ENCODE measurements at regions not wholly inside any gene's neighbourhood (a gene's known extent, or its start where the extent isn't known, plus 50 kb on each side); places are given as distances from the start of the nearest gene placed in this dataset.

GRCh38 chr1:36542024-36542961 lies 59.6 kb upstream of the CSF3R start:
- Histone ChIP-seq H3K27ac (ENCODE audit: low read depth in 1 of 2, low read length in 2 of 2) (no peak overlapping the region), H3K9ac (ENCODE audit: low read depth in 1 of 2, low read length in 2 of 2) (no peak overlapping the region), H3K4me3 (ENCODE audit: low read depth in 1 of 3, low read length in 3 of 3) (no peak overlapping the region), H3K27me3 (ENCODE audit: control insufficient read depth in 4 of 4, insufficient read depth in 4 of 4, low read length in 3 of 4) (peaks cover 0 to 2% (median 0%) of the 10 kb centered on the region in 4 donors), H3K9me3 (ENCODE audit: control insufficient read depth in 4 of 4, low read length in 3 of 4) (no peaks in the 10 kb centered on the region), H3K4me1 (ENCODE audit: control insufficient read depth in 4 of 4, insufficient read depth in 4 of 4, low read length in 3 of 4) (no peaks in the 10 kb centered on the region), H3K36me3 (ENCODE audit: control insufficient read depth in 4 of 4, insufficient read depth in 3 of 4, low read depth in 1 of 4, low read length in 3 of 4) (no peaks in the 10 kb centered on the region)
- no peak for TF ChIP-seq HNF4G (IDR thresholded peaks at IDR 0.05)
- TF ChIP-seq CTCF (IDR thresholded peaks at IDR 0.05; ENCODE audit: low read depth, low read length, missing input control), result no peak
- TF ChIP-seq MAX (IDR thresholded peaks at IDR 0.05), result no peak
- no peak for TF ChIP-seq FOXA2 (IDR thresholded peaks at IDR 0.05)
- TF ChIP-seq SP1 (IDR thresholded peaks at IDR 0.05), result no peak
- TF ChIP-seq FOXA1 (IDR thresholded peaks at IDR 0.05), result no peak
- no peak for TF ChIP-seq JUND (IDR thresholded peaks at IDR 0.05)
- no peak for DNase-seq (ENCODE audit: low spot score)
- 61% methylated on average over 13 of the region's 13 CpGs for WGBS

DNA sequence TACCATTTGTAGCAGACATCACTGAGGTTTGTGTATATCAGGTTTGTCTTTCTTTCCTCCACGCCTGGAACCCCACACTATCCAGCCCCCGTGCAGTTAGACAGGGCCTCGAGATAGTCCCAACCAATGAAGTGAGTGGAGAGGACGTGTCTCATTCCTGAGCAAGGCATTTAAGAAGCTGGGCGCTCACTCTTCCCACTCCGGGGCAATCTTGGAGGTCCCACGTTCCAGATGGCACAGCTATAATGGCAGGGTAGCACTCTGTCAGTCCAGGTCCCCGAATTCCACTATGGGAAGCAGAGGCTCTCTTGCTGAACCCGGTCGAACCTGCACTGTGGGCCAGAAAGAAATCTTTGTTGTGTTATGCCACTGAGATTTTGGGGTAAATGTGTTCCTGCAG lies 57.3 kb upstream of the CSF3R start:
- Histone ChIP-seq H3K9me3 (ENCODE audit: control insufficient read depth in 4 of 4, low read length in 3 of 4) (no peaks in the 10 kb centered on the region), H3K4me1 (ENCODE audit: control insufficient read depth in 4 of 4, insufficient read depth in 4 of 4, low read length in 3 of 4) (no peaks in the 10 kb centered on the region), H3K9ac (ENCODE audit: low read depth in 1 of 2, low read length in 2 of 2) (no peak overlapping the region), H3K36me3 (ENCODE audit: control insufficient read depth in 4 of 4, insufficient read depth in 3 of 4, low read depth in 1 of 4, low read length in 3 of 4) (no peaks in the 10 kb centered on the region), H3K27ac (ENCODE audit: low read depth in 1 of 2, low read length in 2 of 2) (no peak overlapping the region), H3K4me3 (ENCODE audit: low read depth in 1 of 3, low read length in 3 of 3) (no peak overlapping the region), H3K27me3 (ENCODE audit: control insufficient read depth in 4 of 4, insufficient read depth in 4 of 4, low read length in 3 of 4) (peaks cover 0 to 2% (median 0%) of the 10 kb centered on the region in 4 donors)
- no peak for TF ChIP-seq RAD21 (IDR thresholded peaks at IDR 0.05)
- TF ChIP-seq EGR1 (IDR thresholded peaks at IDR 0.05; ENCODE audit: low read depth in 2 of 2), result no peak
- no peak for TF ChIP-seq RXRA (IDR thresholded peaks at IDR 0.05)
- no peak for TF ChIP-seq HNF4A (conservative IDR thresholded peaks at IDR 0.05)
- no peak for TF ChIP-seq ZBTB33 (IDR thresholded peaks at IDR 0.05)
- no peak for TF ChIP-seq HNF4G (IDR thresholded peaks at IDR 0.05)
- TF ChIP-seq JUND (IDR thresholded peaks at IDR 0.05), result no peak
- WGBS, result 83% methylated on average over 10 of the region's 10 CpGs
- no peak for DNase-seq (ENCODE audit: low spot score)

- no peak for DNase-seq (ENCODE audit: low spot score)
- 85% methylated on average over 2 of the region's 2 CpGs for WGBS
- peaks cover 0 to 2% (median 0%) of the 10 kb centered on the region in 4 donors for H3K27me3 ChIP-seq (ENCODE audit: control insufficient read depth in 4 of 4, insufficient read depth in 4 of 4, low read length in 3 of 4)
- H3K36me3 ChIP-seq (ENCODE audit: control insufficient read depth in 4 of 4, insufficient read depth in 3 of 4, low read depth in 1 of 4, low read length in 3 of 4), result no peaks in the 10 kb centered on the region
- H3K9ac ChIP-seq (ENCODE audit: low read depth in 1 of 2, low read length in 2 of 2), result no peak overlapping the region
- TF ChIP-seq GABPA (IDR thresholded peaks at IDR 0.05 in 1 of 2, conservative IDR thresholded peaks at IDR 0.05 in 1 of 2) (no peak), RXRA (IDR thresholded peaks at IDR 0.05) (no peak), ZBTB33 (IDR thresholded peaks at IDR 0.05) (no peak), HNF4G (IDR thresholded peaks at IDR 0.05) (no peak), YY1 (IDR thresholded peaks at IDR 0.05) (no peak), MAX (IDR thresholded peaks at IDR 0.05) (no peak), NR2F2 (IDR thresholded peaks at IDR 0.05) (no peak)
- H3K4me1 ChIP-seq (ENCODE audit: control insufficient read depth in 4 of 4, insufficient read depth in 4 of 4, low read length in 3 of 4), result no peaks in the 10 kb centered on the region
- no peak overlapping the region for H3K27ac ChIP-seq (ENCODE audit: low read depth in 1 of 2, low read length in 2 of 2)
- H3K4me3 ChIP-seq (ENCODE audit: low read depth in 1 of 3, low read length in 3 of 3), result no peak overlapping the region
- H3K9me3 ChIP-seq (ENCODE audit: control insufficient read depth in 4 of 4, low read length in 3 of 4), result no peaks in the 10 kb centered on the region
Measured at GRCh38 chr1:36539526-36539925, 56.8 kb upstream of the CSF3R start.

All from liver (tissue), 8 donors.